B cell (primary cell): ENCODE measurements at regions not wholly inside any gene's neighbourhood (a gene's known extent, or its start where the extent isn't known, plus 50 kb on each side); places are given as distances from the start of the nearest gene placed in this dataset.

Experiments used
- ATAC-seq: fragments of 200-7000 bp; cut with Tn5 transposase; one replicate; pipeline ENCODE4 v1.10.0; 2021; ENCODE audit warnings: low read depth, mild to moderate bottlenecking, moderate number of reproducible peaks, moderate library complexity
- CTCF ChIA-PET: fragments of 350-600 bp; sonication (Branson Sonifier 250); formaldehyde crosslinking; loops from one replicate; lab custom pipeline; 2021; ENCODE audit warnings: antibody characterized with exemption, inconsistent platforms; lab: Charles Lee
- POLR2A ChIA-PET: fragments of 350-600 bp; sonication (Branson Sonifier 250); formaldehyde crosslinking; loops from one replicate; lab custom pipeline; 2021; ENCODE audit warnings: antibody characterized with exemption; lab: Charles Lee
- DNase-seq: peaks from one replicate; pipeline ENCODE4 v3.0.0; 2013
- H2AFZ ChIP-seq: 2 replicates; pipeline ENCODE4 v1.6.1; 2012; ENCODE audit warnings: mild to moderate bottlenecking, low read depth, low read length; ENCODE audit not compliant: insufficient read depth, poor library complexity, severe bottlenecking
- H3K27ac ChIP-seq, 2 donors: 1 replicate in 1 of 2; 2 replicates in 1 of 2; pipeline ENCODE4 v1.5.1; 2012 to 2013; ENCODE audit warnings: low read length in 2 of 2, mild to moderate bottlenecking in 2 of 2, moderate library complexity in 1 of 2
- H3K27me3 ChIP-seq, 4 experiments: fragments of 200-600 bp in 1 of 4; sonication (generic) in 1 of 4; replicated peaks in 1 of 4; 1 replicate in 2 of 4; 2 replicates in 2 of 4; pipeline versions ENCODE4 v1.6.1 to v1.7.0; 2013 to 2016; ENCODE audit warnings: low read length in 3 of 4, mild to moderate bottlenecking in 2 of 4, mixed read lengths in 1 of 4, moderate library complexity in 1 of 4; ENCODE audit not compliant: insufficient read depth in 4 of 4, control insufficient read depth in 3 of 4; ENCODE audit errors: control extremely low read depth in 1 of 4
- H3K36me3 ChIP-seq, 2 experiments: replicated peaks in 1 of 2; 1 replicate in 1 of 2; 2 replicates in 1 of 2; pipeline versions ENCODE4 v1.6.1 to v1.7.1; 2013; ENCODE audit warnings: low read length in 1 of 2; ENCODE audit not compliant: insufficient read depth in 2 of 2, control insufficient read depth in 1 of 2; ENCODE audit errors: control extremely low read depth in 1 of 2, extremely low read depth in 1 of 2
- H3K4me1 ChIP-seq, 2 donors: fragments of 200-600 bp in 1 of 2; sonication (generic) in 1 of 2; 1 replicate in 1 of 2; 2 replicates in 1 of 2; pipeline versions ENCODE4 v1.5.1 to v1.6.1; 2013 to 2017; ENCODE audit warnings: low read length in 2 of 2; ENCODE audit not compliant: control insufficient read depth in 2 of 2, insufficient read depth in 2 of 2
- H3K4me2 ChIP-seq: replicated peaks from 2 replicates; pipeline ENCODE3; 2012; ENCODE audit warnings: mild to moderate bottlenecking, low read depth, low read length; ENCODE audit not compliant: poor library complexity, severe bottlenecking
- H3K4me3 ChIP-seq, 5 experiments: fragments of 200-600 bp in 1 of 5; sonication (generic) in 1 of 5; 1 replicate in 3 of 5; 2 replicates in 2 of 5; pipeline versions ENCODE4 v1.5.1 to v1.7.0; 2011 to 2016; ENCODE audit warnings: low read length in 4 of 5, mild to moderate bottlenecking in 4 of 5, low read depth in 2 of 5, control low read depth in 1 of 5, moderate library complexity in 1 of 5; ENCODE audit not compliant: insufficient read depth in 1 of 5; ENCODE audit errors: control extremely low read depth in 1 of 5, extremely low read depth in 1 of 5
- H3K79me2 ChIP-seq: fragments of 200-600 bp; sonication (generic); one replicate; pipeline ENCODE4 v1.6.0; 2016; ENCODE audit warnings: low read length; ENCODE audit not compliant: control insufficient read depth, insufficient read depth
- H3K9ac ChIP-seq: fragments of 200-600 bp; sonication (generic); 2 replicates; pipeline ENCODE4 v1.6.1; 2017; ENCODE audit warnings: mild to moderate bottlenecking, low read length, moderate library complexity
- H3K9me3 ChIP-seq, 3 donors: one replicate each; pipeline versions ENCODE4 v1.6.1 to v1.7.1; 2013; ENCODE audit warnings: low read length in 2 of 3; ENCODE audit not compliant: control insufficient read depth in 2 of 3, insufficient read depth in 1 of 3; ENCODE audit errors: control extremely low read depth in 1 of 3
- H4K20me1 ChIP-seq: 2 replicates; pipeline ENCODE4 v1.6.0; 2012; ENCODE audit warnings: mild to moderate bottlenecking, low read length; ENCODE audit not compliant: insufficient read depth, control insufficient read depth, poor library complexity, severe bottlenecking
- H3K27ac Mint-ChIP-seq: one replicate; pipeline ENCODE4 v1.8.0; 2021; ENCODE audit warnings: mixed read lengths
- H3K27me3 Mint-ChIP-seq: one replicate; pipeline ENCODE4 v1.8.0; 2021; ENCODE audit warnings: mixed read lengths
- H3K4me1 Mint-ChIP-seq: one replicate; pipeline ENCODE4 v1.8.0; 2021; ENCODE audit warnings: mixed read lengths
- H3K4me3 Mint-ChIP-seq: one replicate; pipeline ENCODE4 v1.8.0; 2021; ENCODE audit warnings: mixed read lengths
- H3K9me3 Mint-ChIP-seq: one replicate; pipeline ENCODE4 v1.8.0; 2022; ENCODE audit warnings: mixed read lengths; ENCODE audit not compliant: insufficient read depth
- EZH2 ChIP-seq: IDR thresholded peaks from 2 replicates; pipeline ENCODE4 v1.6.1; 2012; ENCODE audit warnings: borderline replicate concordance, low read depth, mild to moderate bottlenecking, moderate library complexity, low read length; ENCODE audit not compliant: insufficient read depth, poor library complexity, severe bottlenecking
- WGBS: methylation state at CpG from one replicate; pipeline ENCODE4 v1.1.5; 2013; ENCODE audit warnings: missing lambda C conversion rate; ENCODE audit not compliant: insufficient coverage; 5-methylcytosine and 5-hydroxymethylcytosine counted together
- intact Hi-C: fragments of 100-400 bp; cut with micrococcal nuclease; formaldehyde crosslinking; loops from one replicate; pipeline ENCODE4 v1.10.0; 2022
- TF ChIP-seq, protein P1 (sequence below): fragments of 200-600 bp; IDR thresholded peaks from one replicate; pipeline ENCODE4 v1.8.0; 2022; ENCODE audit warnings: antibody characterized with exemption, mild to moderate bottlenecking

DNA sequence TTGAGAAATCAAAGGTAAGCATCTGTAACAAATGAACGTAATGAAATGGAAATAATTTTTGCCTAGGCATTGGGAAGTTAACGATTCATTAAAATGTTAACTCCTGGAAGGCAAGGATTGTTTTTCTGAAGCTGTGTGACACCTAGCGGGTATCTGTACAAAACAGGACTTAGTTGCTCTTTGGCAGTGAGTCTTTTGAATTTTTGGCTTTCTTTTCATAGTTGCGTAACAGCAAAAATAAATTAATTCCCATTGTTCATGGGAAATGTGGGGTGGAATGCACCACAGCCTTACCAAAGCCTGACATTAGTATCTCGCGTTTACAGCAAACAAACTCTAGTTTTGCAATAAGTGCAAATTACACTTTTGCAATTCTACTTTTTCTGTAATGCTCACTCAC lies 92.7 kb upstream of the DTNBP1 start:
- no peaks in the 10 kb centered on the region for H3K27me3 ChIP-seq
- no peak overlapping the region for H3K27ac ChIP-seq
- H3K4me1 Mint-ChIP-seq, result no peaks in the 10 kb centered on the region
- H3K27ac Mint-ChIP-seq, result no peak overlapping the region
- H3K9me3 ChIP-seq, result peaks cover 0 to 8% (median 0%) of the 10 kb centered on the region in 3 donors
- H4K20me1 ChIP-seq, result no peaks in the 10 kb centered on the region
- no peaks in the 10 kb centered on the region for H3K36me3 ChIP-seq
- H3K79me2 ChIP-seq, result no peaks in the 10 kb centered on the region
- TF ChIP-seq, protein P1, sequence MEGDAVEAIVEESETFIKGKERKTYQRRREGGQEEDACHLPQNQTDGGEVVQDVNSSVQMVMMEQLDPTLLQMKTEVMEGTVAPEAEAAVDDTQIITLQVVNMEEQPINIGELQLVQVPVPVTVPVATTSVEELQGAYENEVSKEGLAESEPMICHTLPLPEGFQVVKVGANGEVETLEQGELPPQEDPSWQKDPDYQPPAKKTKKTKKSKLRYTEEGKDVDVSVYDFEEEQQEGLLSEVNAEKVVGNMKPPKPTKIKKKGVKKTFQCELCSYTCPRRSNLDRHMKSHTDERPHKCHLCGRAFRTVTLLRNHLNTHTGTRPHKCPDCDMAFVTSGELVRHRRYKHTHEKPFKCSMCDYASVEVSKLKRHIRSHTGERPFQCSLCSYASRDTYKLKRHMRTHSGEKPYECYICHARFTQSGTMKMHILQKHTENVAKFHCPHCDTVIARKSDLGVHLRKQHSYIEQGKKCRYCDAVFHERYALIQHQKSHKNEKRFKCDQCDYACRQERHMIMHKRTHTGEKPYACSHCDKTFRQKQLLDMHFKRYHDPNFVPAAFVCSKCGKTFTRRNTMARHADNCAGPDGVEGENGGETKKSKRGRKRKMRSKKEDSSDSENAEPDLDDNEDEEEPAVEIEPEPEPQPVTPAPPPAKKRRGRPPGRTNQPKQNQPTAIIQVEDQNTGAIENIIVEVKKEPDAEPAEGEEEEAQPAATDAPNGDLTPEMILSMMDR, result no peak
- TF ChIP-seq EZH2, result no peak
- intact Hi-C loops, result no loop called here
- no peak overlapping the region for H3K4me3 ChIP-seq
- no peaks in the 10 kb centered on the region for H3K27me3 Mint-ChIP-seq
- H3K4me2 ChIP-seq, result no peak overlapping the region
- H3K4me3 Mint-ChIP-seq, result no peak overlapping the region
- H3K9me3 Mint-ChIP-seq, result no peaks in the 10 kb centered on the region
- WGBS, result 94% methylated on average over 2 of the region's 6 CpGs
- no peaks in the 10 kb centered on the region for H3K4me1 ChIP-seq
- CTCF ChIA-PET, result no interaction called here
- DNase-seq (no peak), ATAC-seq (no peak)
- no peak overlapping the region for H2AFZ ChIP-seq
- POLR2A ChIA-PET, result no interaction called here
- H3K9ac ChIP-seq, result no peak overlapping the region

DNA sequence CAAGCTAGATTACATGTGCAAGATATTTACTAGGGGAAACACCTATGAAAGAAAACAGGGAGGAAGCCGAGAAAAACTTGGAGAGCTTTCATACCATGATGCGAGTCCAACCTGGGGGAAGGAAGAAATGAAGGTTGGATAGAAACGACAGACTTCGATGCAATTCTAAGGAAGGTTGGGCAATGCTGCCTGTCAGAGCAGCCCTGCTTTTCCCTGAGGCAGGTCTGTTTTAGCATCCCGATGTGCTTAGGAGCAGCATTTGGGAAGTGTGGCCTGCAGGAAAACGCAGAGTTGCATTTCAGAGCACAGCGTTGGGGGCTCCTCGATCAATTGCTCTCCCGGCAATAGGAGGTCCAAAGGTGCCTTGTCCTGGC lies 91.9 kb upstream of the DTNBP1 start:
- POLR2A ChIA-PET, result no interaction called here
- H3K9me3 ChIP-seq, result peaks cover 0 to 8% (median 0%) of the 10 kb centered on the region in 3 donors
- no peaks in the 10 kb centered on the region for H3K4me1 Mint-ChIP-seq
- H3K27ac ChIP-seq, result no peak overlapping the region
- H3K4me2 ChIP-seq, result no peak overlapping the region
- intact Hi-C loops, result no loop called here
- ATAC-seq (no peak), DNase-seq (no peak)
- H4K20me1 ChIP-seq, result no peaks in the 10 kb centered on the region
- no peak overlapping the region for H3K4me3 ChIP-seq
- TF ChIP-seq EZH2, result no peak
- TF ChIP-seq, protein P1, result no peak
- H2AFZ ChIP-seq, result no peak overlapping the region
- H3K4me1 ChIP-seq, result no peaks in the 10 kb centered on the region
- no peak overlapping the region for H3K9ac ChIP-seq
- WGBS, result 94% methylated on average over 9 of the region's 9 CpGs
- no peaks in the 10 kb centered on the region for H3K36me3 ChIP-seq
- H3K9me3 Mint-ChIP-seq, result no peaks in the 10 kb centered on the region
- no peaks in the 10 kb centered on the region for H3K27me3 Mint-ChIP-seq
- H3K27ac Mint-ChIP-seq, result no peak overlapping the region
- CTCF ChIA-PET, result no interaction called here
- H3K4me3 Mint-ChIP-seq, result no peak overlapping the region
- no peaks in the 10 kb centered on the region for H3K27me3 ChIP-seq
- H3K79me2 ChIP-seq, result no peaks in the 10 kb centered on the region
